Gastrocnemius medialis (tissue), 4 donors: ENCODE measurements at regions not wholly inside any gene's neighbourhood (a gene's known extent, or its start where the extent isn't known, plus 50 kb on each side); places are given as distances from the start of the nearest gene placed in this dataset.

Experiments
- ATAC-seq, 2 donors: fragments of 150-250 bp; one replicate each; pipeline ENCODE4 v1.9.1; 2016
- DNase-seq, 2 donors: peaks; one replicate each; pipeline ENCODE4 v3.0.0-alpha.2; 2019
- H3K27ac ChIP-seq, 4 donors: fragments of 200-600 bp; sonication (generic); 1 replicate in 1 of 4; 2 replicates in 3 of 4; pipeline ENCODE4 v1.5.1; 2016 to 2018; ENCODE audit warnings: mild to moderate bottlenecking in 2 of 4, moderate library complexity in 1 of 4
- H3K27me3 ChIP-seq, 3 donors: fragments of 200-600 bp; sonication (generic) in 2 of 3; 1 replicate in 1 of 3; 2 replicates in 2 of 3; pipeline versions ENCODE4 v1.5.1 to v1.6.0; 2016 to 2019; ENCODE audit warnings: mild to moderate bottlenecking in 1 of 3, moderate library complexity in 1 of 3
- H3K36me3 ChIP-seq, 2 donors: fragments of 200-600 bp; sonication (generic) in 1 of 2; one replicate each; pipeline ENCODE4 v1.5.1; 2017 to 2018
- H3K4me1 ChIP-seq, 2 donors: fragments of 200-600 bp; sonication (generic) in 1 of 2; one replicate each; pipeline ENCODE4 v1.5.1; 2016 to 2017; ENCODE audit warnings: mild to moderate bottlenecking in 2 of 2
- H3K4me3 ChIP-seq, 4 donors: fragments of 200-600 bp; sonication (generic) in 3 of 4; 1 replicate in 1 of 4; 2 replicates in 3 of 4; pipeline ENCODE4 v1.5.1; 2016 to 2019; ENCODE audit warnings: mild to moderate bottlenecking in 2 of 4
- H3K9me3 ChIP-seq, 3 donors: fragments of 200-600 bp; sonication (generic) in 2 of 3; 1 replicate in 1 of 3; 2 replicates in 2 of 3; pipeline ENCODE4 v1.5.1; 2016 to 2019
- POLR2A ChIP-seq, 2 donors: fragments of 450-650 bp; IDR thresholded peaks; one replicate each; pipeline ENCODE4 v1.6.1; 2017; ENCODE audit warnings: antibody characterized with exemption in 2 of 2, mild to moderate bottlenecking in 2 of 2, moderate library complexity in 2 of 2
- in situ Hi-C, 4 donors: fragments of 200-750 bp; cut with MboI; loops; one replicate each; pipeline versions ENCODE4 v1.15.0 to v1.8.0; 2017; ENCODE audit warnings: low sequenced_read_pairs in 4 of 4
- intact Hi-C: fragments of 100-400 bp; cut with DNase I; formaldehyde crosslinking; loops from one replicate; pipeline ENCODE4 v1.15.1; 2023; ENCODE audit warnings: low total_unique reads
- TF ChIP-seq, protein P1 (sequence below), 5 experiments: fragments of 450-650 bp in 3 of 5; fragments of 200-600 bp in 2 of 5; sonication (generic) in 2 of 5; IDR thresholded peaks in 4 of 5; conservative IDR thresholded peaks in 1 of 5; 1 replicate in 4 of 5; 2 replicates in 1 of 5; pipeline ENCODE4 v1.5.1; 2016 to 2019; ENCODE audit warnings: antibody characterized with exemption in 5 of 5, mild to moderate bottlenecking in 3 of 5, moderate library complexity in 3 of 5

DNA sequence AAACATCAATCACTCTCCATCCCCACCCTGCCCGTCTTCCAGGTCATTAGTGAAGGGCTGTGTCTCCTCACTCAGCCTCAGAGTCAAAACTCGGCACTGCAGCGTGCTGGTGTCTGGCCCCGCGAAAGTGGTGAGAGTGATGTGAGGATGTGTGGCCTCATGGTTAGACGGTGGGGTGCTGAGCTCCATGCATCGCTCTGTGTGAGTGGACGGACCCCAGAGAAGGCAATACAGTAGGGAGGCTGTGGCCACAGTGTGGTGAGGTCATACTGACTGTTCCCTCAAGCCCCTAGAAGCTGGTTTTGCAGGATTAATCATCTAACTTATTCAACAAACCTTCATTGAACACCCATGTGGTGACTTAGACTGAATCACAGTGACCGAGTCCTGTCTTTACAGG is 329.9 kb upstream of the AJAP1 start:
- ATAC-seq (no peak), DNase-seq (no peak)
- in situ Hi-C loops = no loop called here
- H3K4me1 ChIP-seq = no peaks in the 10 kb centered on the region
- no peak for TF ChIP-seq POLR2A (IDR thresholded peaks at IDR 0.05)
- TF ChIP-seq, protein P1, sequence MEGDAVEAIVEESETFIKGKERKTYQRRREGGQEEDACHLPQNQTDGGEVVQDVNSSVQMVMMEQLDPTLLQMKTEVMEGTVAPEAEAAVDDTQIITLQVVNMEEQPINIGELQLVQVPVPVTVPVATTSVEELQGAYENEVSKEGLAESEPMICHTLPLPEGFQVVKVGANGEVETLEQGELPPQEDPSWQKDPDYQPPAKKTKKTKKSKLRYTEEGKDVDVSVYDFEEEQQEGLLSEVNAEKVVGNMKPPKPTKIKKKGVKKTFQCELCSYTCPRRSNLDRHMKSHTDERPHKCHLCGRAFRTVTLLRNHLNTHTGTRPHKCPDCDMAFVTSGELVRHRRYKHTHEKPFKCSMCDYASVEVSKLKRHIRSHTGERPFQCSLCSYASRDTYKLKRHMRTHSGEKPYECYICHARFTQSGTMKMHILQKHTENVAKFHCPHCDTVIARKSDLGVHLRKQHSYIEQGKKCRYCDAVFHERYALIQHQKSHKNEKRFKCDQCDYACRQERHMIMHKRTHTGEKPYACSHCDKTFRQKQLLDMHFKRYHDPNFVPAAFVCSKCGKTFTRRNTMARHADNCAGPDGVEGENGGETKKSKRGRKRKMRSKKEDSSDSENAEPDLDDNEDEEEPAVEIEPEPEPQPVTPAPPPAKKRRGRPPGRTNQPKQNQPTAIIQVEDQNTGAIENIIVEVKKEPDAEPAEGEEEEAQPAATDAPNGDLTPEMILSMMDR (IDR thresholded peaks at IDR 0.05 in 4 of 5, conservative IDR thresholded peaks at IDR 0.05 in 1 of 5) = no peak
- no peaks in the 10 kb centered on the region for H3K27me3 ChIP-seq
- no peaks in the 10 kb centered on the region for H3K9me3 ChIP-seq
- H3K4me3 ChIP-seq = no peak overlapping the region
- H3K36me3 ChIP-seq = no peaks in the 10 kb centered on the region
- intact Hi-C loops = no loop called here
- H3K27ac ChIP-seq = no peak overlapping the region

DNA sequence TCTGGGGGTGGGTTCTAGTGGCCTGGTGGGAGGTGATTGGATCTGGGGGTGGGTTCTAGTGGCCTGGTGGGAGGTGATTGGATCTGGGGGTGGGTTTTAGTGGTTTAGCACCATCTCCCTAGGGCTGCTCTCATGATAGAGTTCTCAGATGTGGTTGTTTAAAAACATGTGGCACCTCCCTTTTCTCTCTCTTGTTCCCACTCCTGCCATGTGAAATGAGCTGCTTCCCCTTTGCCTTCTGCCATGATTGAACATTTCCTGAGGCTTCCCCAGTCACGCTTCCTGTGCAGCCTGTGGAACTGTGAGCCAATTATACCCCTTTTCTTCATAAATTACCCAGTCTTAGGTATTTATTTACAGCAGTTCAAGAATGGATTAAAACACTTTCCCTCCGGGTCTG is 327.3 kb upstream of the AJAP1 start:
- no peak for DNase-seq
- TF ChIP-seq, protein P1 (IDR thresholded peaks at IDR 0.05 in 4 of 5, conservative IDR thresholded peaks at IDR 0.05 in 1 of 5) = no peak
- no peak for TF ChIP-seq POLR2A (IDR thresholded peaks at IDR 0.05)
- H3K36me3 ChIP-seq = no peaks in the 10 kb centered on the region
- H3K9me3 ChIP-seq = no peaks in the 10 kb centered on the region
- no peaks in the 10 kb centered on the region for H3K4me1 ChIP-seq
- ATAC-seq = no peak
- H3K27me3 ChIP-seq = no peaks in the 10 kb centered on the region
- in situ Hi-C loops = no loop called here
- H3K4me3 ChIP-seq = no peak overlapping the region
- H3K27ac ChIP-seq = no peak overlapping the region
- intact Hi-C loops = no loop called here

DNA sequence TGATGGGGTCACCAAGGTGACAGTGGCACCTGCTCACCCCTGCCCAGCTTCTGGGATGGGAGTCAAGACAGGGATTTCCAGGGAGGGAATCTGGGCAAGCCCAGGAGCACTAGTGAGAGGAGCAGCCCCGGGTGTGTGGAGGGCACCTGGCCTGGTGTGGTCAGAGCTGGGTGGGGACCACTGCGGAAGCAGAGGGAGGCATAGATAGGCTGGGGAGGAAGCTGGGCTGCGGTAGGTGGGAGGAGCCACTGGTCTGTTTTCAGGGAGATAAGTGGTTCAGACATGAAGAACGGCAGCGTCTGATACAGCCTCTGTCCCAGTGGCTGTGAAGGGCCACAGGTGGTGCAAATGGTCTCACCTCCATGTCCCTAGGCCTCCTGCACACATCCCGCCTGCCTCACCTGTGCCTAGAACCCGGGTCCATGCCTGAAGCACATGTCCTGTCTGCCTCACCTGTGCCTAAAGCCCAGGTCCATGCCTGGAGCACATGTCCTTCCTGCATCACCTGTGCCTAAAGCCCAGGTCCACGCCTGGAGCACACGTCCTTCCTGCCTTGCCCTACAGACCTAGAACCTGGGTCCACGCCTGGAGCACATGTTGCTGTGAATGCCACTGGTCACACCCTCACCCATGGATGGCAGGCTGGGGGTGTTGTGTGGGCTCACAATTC is 325.9 kb upstream of the AJAP1 start:
- no peak overlapping the region for H3K27ac ChIP-seq
- ATAC-seq (no peak), DNase-seq (no peak)
- TF ChIP-seq, protein P1 (IDR thresholded peaks at IDR 0.05 in 4 of 5, conservative IDR thresholded peaks at IDR 0.05 in 1 of 5) = no peak
- no peak for TF ChIP-seq POLR2A (IDR thresholded peaks at IDR 0.05)
- no peaks in the 10 kb centered on the region for H3K27me3 ChIP-seq
- intact Hi-C loops (no loop called here), in situ Hi-C loops (no loop called here)
- no peaks in the 10 kb centered on the region for H3K4me1 ChIP-seq
- no peaks in the 10 kb centered on the region for H3K36me3 ChIP-seq
- no peaks in the 10 kb centered on the region for H3K9me3 ChIP-seq
- H3K4me3 ChIP-seq = no peak overlapping the region

GRCh38 chr1:4330805-4331766 is 323.3 kb upstream of the AJAP1 start:
- no peak overlapping the region for H3K27ac ChIP-seq
- intact Hi-C loops (no loop called here), in situ Hi-C loops (no loop called here)
- no peaks in the 10 kb centered on the region for H3K9me3 ChIP-seq
- TF ChIP-seq, protein P1 (IDR thresholded peaks at IDR 0.05 in 4 of 5, conservative IDR thresholded peaks at IDR 0.05 in 1 of 5) = no peak
- no peak for TF ChIP-seq POLR2A (IDR thresholded peaks at IDR 0.05)
- DNase-seq (no peak), ATAC-seq (no peak)
- H3K4me3 ChIP-seq = no peak overlapping the region
- no peaks in the 10 kb centered on the region for H3K4me1 ChIP-seq
- no peaks in the 10 kb centered on the region for H3K36me3 ChIP-seq
- no peaks in the 10 kb centered on the region for H3K27me3 ChIP-seq
